A673 (cell line): ENCODE measurements at regions not wholly inside any gene's neighbourhood (a gene's known extent, or its start where the extent isn't known, plus 50 kb on each side); places are given as distances from the start of the nearest gene placed in this dataset.

Source experiments
- CTCF ChIP-seq: fragments of 300-800, 200-600 bp; sonication (generic); conservative IDR thresholded peaks from 2 replicates; pipeline ENCODE4 v1.5.1; 2017; ENCODE audit warnings: low read depth, mild to moderate bottlenecking, antibody characterized with exemption, low read length, moderate library complexity, mixed read lengths
- EZH2 ChIP-seq: fragments of 200-600 bp; sonication (generic); IDR thresholded peaks from 2 replicates; pipeline ENCODE4 v1.6.1; 2017; ENCODE audit warnings: borderline replicate concordance, low read depth, mild to moderate bottlenecking, mixed read lengths, antibody characterized with exemption, low read length; ENCODE audit not compliant: poor library complexity, severe bottlenecking

DNA sequence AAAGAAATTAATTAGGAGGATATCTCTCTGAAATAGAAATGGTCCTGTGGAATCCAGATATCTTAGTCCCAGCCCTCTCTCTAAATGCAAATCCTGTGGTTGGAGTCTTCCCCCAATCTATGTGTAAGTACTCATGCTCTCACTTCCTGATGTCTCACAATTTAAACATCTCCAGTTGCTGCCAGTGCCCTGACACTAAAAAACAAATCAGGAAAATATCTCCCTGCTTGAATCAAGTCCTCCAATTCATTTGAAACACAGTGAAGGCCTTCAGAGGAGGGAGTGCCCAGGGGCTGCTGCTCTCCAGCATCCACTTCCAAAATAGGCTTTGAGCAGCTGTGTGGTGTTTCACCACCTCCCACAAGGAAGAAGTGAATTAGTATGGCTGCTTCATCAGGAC is 413.8 kb downstream of the RAD51AP2 start:
- TF ChIP-seq CTCF (no peak), EZH2 (no peak)
